GM06990 (cell line): ENCODE measurements at regions not wholly inside any gene's neighbourhood (a gene's known extent, or its start where the extent isn't known, plus 50 kb on each side); places are given as distances from the start of the nearest gene placed in this dataset.

Source experiments
- DNase-seq: peaks from one replicate; pipeline ENCODE4 v3.0.0-alpha.2; 2011; ENCODE audit not compliant: insufficient read length; ENCODE audit errors: extremely low read depth
- H3K27me3 ChIP-seq: replicated peaks from 2 replicates; pipeline ENCODE4 v1.6.0; 2011; ENCODE audit warnings: low read length; ENCODE audit not compliant: control insufficient read depth, insufficient read depth
- H3K36me3 ChIP-seq: 2 replicates; pipeline ENCODE4 v1.5.1; 2011; ENCODE audit warnings: low read length; ENCODE audit not compliant: control insufficient read depth, insufficient read depth
- H3K4me3 ChIP-seq: replicated peaks from 2 replicates; pipeline ENCODE4 v1.5.1; 2011; ENCODE audit warnings: low read depth, mild to moderate bottlenecking, control low read depth, low read length
- TF ChIP-seq, protein P1 (sequence below): IDR thresholded peaks from 2 replicates; pipeline ENCODE4 v1.5.1; 2011; ENCODE audit warnings: low read length, control low read depth, mild to moderate bottlenecking, inconsistent platforms; ENCODE audit not compliant: insufficient read depth, poor library complexity, severe bottlenecking

- H3K4me3 ChIP-seq: no peak overlapping the region
- TF ChIP-seq, protein P1, sequence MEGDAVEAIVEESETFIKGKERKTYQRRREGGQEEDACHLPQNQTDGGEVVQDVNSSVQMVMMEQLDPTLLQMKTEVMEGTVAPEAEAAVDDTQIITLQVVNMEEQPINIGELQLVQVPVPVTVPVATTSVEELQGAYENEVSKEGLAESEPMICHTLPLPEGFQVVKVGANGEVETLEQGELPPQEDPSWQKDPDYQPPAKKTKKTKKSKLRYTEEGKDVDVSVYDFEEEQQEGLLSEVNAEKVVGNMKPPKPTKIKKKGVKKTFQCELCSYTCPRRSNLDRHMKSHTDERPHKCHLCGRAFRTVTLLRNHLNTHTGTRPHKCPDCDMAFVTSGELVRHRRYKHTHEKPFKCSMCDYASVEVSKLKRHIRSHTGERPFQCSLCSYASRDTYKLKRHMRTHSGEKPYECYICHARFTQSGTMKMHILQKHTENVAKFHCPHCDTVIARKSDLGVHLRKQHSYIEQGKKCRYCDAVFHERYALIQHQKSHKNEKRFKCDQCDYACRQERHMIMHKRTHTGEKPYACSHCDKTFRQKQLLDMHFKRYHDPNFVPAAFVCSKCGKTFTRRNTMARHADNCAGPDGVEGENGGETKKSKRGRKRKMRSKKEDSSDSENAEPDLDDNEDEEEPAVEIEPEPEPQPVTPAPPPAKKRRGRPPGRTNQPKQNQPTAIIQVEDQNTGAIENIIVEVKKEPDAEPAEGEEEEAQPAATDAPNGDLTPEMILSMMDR: no peak
- no peaks in the 10 kb centered on the region for H3K27me3 ChIP-seq
- no peak for DNase-seq
- H3K36me3 ChIP-seq: no peaks in the 10 kb centered on the region
Measured at GRCh38 chr3:152157337-152157736, 111.4 kb upstream of the MBNL1 start.

DNA sequence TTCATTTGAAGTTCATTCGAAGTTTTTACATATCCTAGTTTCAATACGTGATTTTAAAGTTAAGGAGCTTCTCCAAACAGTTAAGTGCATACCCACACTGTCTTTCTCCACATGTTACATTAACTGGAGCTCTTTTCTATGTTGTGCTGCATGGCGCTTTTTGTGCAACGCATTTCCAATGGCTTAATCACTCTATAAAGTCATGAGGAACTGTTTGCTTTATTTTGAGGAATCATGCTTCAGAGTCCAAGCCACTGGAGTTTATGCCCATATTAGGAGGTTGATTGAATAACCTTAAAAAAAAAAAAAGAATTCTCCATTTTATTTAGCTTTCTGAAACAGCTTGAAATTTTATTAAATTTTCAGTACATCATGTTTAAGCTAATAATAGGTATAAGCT, 109.4 kb upstream of the MBNL1 start:
- H3K27me3 ChIP-seq: no peaks in the 10 kb centered on the region
- H3K4me3 ChIP-seq: no peak overlapping the region
- TF ChIP-seq, protein P1: no peak
- no peaks in the 10 kb centered on the region for H3K36me3 ChIP-seq
- no peak for DNase-seq

GRCh38 chr3:152160350-152161011, 108.2 kb upstream of the MBNL1 start:
- Histone ChIP-seq H3K4me3 (no peak overlapping the region), H3K36me3 (no peaks in the 10 kb centered on the region), H3K27me3 (no peaks in the 10 kb centered on the region)
- TF ChIP-seq, protein P1: no peak
- peak; percentile 13 for DNase-seq

DNA sequence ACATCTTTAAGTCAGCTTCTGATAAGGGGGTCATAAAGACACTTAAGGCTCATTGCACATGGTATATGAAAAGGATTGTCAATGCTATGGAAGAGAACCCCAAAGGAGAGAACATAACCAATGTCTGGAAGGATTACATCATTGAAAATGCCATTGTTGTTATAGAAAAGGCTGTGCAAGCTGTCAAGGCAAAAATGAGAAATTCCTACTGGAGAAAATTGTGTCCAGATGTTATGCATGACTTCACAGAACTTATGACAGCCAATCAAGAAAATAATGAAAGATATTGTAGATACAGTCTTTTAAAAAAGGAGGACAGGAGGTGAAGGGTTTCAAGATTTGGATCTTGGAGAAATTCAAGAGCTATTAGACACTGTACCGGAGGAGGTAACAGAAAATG, 96.3 kb upstream of the MBNL1 start:
- no peak for DNase-seq
- TF ChIP-seq, protein P1: no peak
- Histone ChIP-seq H3K27me3 (no peaks in the 10 kb centered on the region), H3K36me3 (no peaks in the 10 kb centered on the region), H3K4me3 (no peak overlapping the region)

GRCh38 chr3:152173627-152174026, 95.1 kb upstream of the MBNL1 start:
- TF ChIP-seq, protein P1: no peak
- Histone ChIP-seq H3K27me3 (no peaks in the 10 kb centered on the region), H3K4me3 (no peak overlapping the region), H3K36me3 (no peaks in the 10 kb centered on the region)
- DNase-seq: no peak

- H3K4me3 ChIP-seq: no peak overlapping the region
- TF ChIP-seq, protein P1: no peak
- no peak for DNase-seq
Measured at GRCh38 chr3:152174876-152175527, 93.7 kb upstream of the MBNL1 start.

More at GRCh38 chr3:152174876-152175527, 93.7 kb upstream of the MBNL1 start:
- H3K27me3 ChIP-seq: no peaks in the 10 kb centered on the region
- H3K36me3 ChIP-seq: no peaks in the 10 kb centered on the region
